ENCODE measurements at regions not wholly inside any gene's neighbourhood (a gene's known extent, or its start where the extent isn't known, plus 50 kb on each side); places are given as distances from the start of the nearest gene placed in this dataset.
"Not testable (repeated sequence)": the region's sequence is repeated elsewhere in the genome, so short reads cannot be mapped to it uniquely, and the experiment has no call there.

- DNase-seq (ENCODE audit: low read depth): no peak
These were observed 1315.2 kb downstream of the TBC1D22A start for GRCh38 chr22:48077699-48078098.

GRCh38 chr22:48076008-48076407 is 1313.6 kb downstream of the TBC1D22A start:
- DNase-seq (ENCODE audit: low read depth): no peak

- DNase-seq (ENCODE audit: low read depth): no peak
These were observed 1313.2 kb downstream of the TBC1D22A start for GRCh38 chr22:48075604-48076003.

GRCh38 chr22:48072777-48073176 is 1310.3 kb downstream of the TBC1D22A start:
- no peak for DNase-seq (ENCODE audit: low read depth)

GRCh38 chr22:48071828-48072227 is 1309.4 kb downstream of the TBC1D22A start:
- DNase-seq (ENCODE audit: low read depth): no peak

- no peak for DNase-seq (ENCODE audit: low read depth)
These were observed 1308.9 kb downstream of the TBC1D22A start for GRCh38 chr22:48071305-48071704.

GRCh38 chr22:48070760-48071159 is 1308.3 kb downstream of the TBC1D22A start:
- DNase-seq (ENCODE audit: low read depth): no peak

GRCh38 chr22:48070083-48070482 is 1307.6 kb downstream of the TBC1D22A start:
- DNase-seq (ENCODE audit: low read depth): no peak

GRCh38 chr22:48069256-48069655 is 1306.8 kb downstream of the TBC1D22A start:
- DNase-seq (ENCODE audit: low read depth): no peak

- no peak for DNase-seq (ENCODE audit: low read depth)
These were observed 1306.0 kb downstream of the TBC1D22A start for GRCh38 chr22:48068323-48068885.

GRCh38 chr22:48065892-48066291 is 1303.4 kb downstream of the TBC1D22A start:
- DNase-seq (ENCODE audit: low read depth): no peak

- no peak for DNase-seq (ENCODE audit: low read depth)
These were observed 1299.3 kb downstream of the TBC1D22A start for GRCh38 chr22:48061726-48062125.

- DNase-seq (ENCODE audit: low read depth): no peak
These were observed 1297.8 kb downstream of the TBC1D22A start for GRCh38 chr22:48060266-48060665.

GRCh38 chr22:48059521-48059920 is 1297.1 kb downstream of the TBC1D22A start:
- not testable (repeated sequence) for DNase-seq (ENCODE audit: low read depth)

GRCh38 chr22:48057116-48057835 is 1294.8 kb downstream of the TBC1D22A start:
- no peak for DNase-seq (ENCODE audit: low read depth)

- no peak for DNase-seq (ENCODE audit: low read depth)
These were observed 1293.4 kb downstream of the TBC1D22A start for GRCh38 chr22:48055827-48056226.

- no peak for DNase-seq (ENCODE audit: low read depth)
These were observed 1292.7 kb downstream of the TBC1D22A start for GRCh38 chr22:48055185-48055584.

- no peak for DNase-seq (ENCODE audit: low read depth)
These were observed 1292.1 kb downstream of the TBC1D22A start for GRCh38 chr22:48054596-48054995.

- DNase-seq (ENCODE audit: low read depth): no peak
These were observed 1291.5 kb downstream of the TBC1D22A start for GRCh38 chr22:48053973-48054372.

GRCh38 chr22:48053486-48053885 is 1291.0 kb downstream of the TBC1D22A start:
- DNase-seq (ENCODE audit: low read depth): no peak

- no peak for DNase-seq (ENCODE audit: low read depth)
These were observed 1290.1 kb downstream of the TBC1D22A start for GRCh38 chr22:48052621-48052890.

- no peak for DNase-seq (ENCODE audit: low read depth)
These were observed 1289.6 kb downstream of the TBC1D22A start for GRCh38 chr22:48051796-48052620.

- DNase-seq (ENCODE audit: low read depth): no peak
These were observed 1288.4 kb downstream of the TBC1D22A start for GRCh38 chr22:48050836-48051235.

Measured in stimulated activated CD8-positive, alpha-beta memory T cell treated with anti-CD3 and anti-CD28 coated beads, Interleukin-12 subunit alpha, Interleukin-12 subunit beta, amount 100 ng/mL, for 4 hours (primary cell).